Stimulated activated CD8-positive, alpha-beta memory T cell treated with anti-CD3 and anti-CD28 coated beads, Interleukin-15, amount 100 ng/mL, for 4 hours (primary cell): ENCODE measurements at regions not wholly inside any gene's neighbourhood (a gene's known extent, or its start where the extent isn't known, plus 50 kb on each side); places are given as distances from the start of the nearest gene placed in this dataset.

Experiments
- DNase-seq, 2 donors: peaks; one replicate each; pipeline ENCODE4 v3.0.0-alpha.2; 2020; ENCODE audit warnings: low read depth in 2 of 2

DNA sequence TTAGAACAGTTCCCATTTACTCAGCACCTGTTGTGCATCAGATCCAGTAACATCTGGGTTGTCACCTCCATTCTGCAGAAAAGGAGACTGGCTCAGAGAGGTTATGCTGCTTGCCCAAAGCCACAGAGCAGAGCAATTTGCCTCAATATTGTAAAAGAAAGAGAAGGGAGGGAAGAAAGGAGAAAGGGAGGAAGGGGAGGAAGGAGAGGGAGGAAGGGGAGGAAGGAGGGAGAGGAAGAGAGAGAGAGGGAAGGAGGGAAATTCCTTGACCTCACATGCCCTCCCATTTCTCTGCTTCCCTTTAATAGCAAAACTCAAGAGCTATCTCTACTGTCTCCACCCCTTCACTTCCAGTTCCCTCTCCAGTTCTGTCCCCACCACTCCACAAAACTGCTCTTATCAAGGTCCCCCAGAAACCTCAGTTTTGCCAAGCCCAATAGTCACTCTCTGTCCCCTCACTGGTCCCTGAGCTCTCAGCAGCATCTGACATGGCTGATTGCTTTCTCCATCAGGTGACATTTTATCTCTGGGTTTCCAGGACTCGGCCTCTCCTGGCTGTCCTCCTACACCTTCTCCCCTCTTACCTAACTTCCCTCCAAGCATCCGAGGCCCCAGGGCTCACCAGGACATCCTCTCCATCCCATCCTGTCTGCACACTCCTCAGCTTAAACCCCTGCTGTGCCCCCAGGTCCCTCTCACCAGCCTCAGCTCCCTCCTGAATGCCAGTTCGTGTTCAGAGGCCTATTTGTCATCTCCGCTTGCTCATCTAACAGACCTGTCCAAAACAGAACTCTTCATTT lies 104.7 kb upstream of the LINGO1 start:
- DNase-seq = no peak

DNA sequence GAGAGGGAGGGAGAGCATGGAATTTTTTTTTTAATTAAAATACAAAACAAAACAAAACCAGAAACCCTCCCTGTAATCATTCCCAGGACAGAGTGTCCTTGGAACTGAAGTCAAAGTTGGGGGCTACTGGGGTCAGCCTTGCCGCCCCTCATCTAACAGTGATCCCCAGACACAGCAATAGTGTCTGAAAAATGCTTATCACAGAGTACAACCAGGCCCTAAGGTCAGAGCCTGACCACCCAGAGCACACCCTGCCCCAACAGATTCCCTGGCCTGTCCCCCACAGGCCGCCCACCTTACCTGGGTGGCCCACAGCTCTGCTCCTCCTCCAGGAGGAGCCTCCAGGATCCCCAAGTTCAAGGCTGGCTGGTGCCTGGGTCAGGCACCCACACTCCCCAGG lies 101.6 kb upstream of the LINGO1 start:
- DNase-seq = no peak

DNA sequence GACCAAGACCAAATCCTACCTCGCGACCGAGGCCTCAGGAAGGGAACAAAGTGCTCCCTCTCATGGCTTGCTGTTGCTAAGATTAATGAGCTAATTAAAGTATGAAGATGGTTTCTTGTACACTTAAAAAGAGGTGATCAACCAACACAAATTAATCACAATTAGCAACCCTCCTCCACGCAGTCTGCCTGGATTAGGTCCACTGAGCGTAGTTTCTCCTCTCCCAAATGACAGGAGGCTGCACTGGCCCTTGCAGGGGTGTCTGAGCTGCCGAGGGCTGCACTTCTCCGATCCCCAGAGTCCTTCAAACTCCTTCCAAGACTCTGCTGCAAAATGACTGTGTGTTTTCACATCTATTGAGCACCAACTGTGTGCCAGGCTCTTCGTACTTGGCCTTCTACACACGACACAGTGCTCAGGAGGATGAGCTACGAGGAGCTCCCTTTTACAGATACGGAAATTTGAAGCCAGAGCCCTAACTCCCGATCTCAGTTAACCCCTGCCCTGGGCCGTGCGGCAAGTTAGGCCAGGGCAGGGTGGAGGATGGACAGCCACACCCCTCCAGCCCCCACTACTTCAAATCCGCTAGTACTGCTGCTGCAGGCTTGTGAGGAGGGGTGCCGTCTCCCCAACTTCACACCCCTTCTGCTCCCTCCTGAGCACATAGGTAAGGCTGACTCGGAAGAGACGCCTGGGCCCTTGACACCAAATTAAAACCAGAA lies 101.0 kb upstream of the LINGO1 start:
- DNase-seq = no peak

DNA sequence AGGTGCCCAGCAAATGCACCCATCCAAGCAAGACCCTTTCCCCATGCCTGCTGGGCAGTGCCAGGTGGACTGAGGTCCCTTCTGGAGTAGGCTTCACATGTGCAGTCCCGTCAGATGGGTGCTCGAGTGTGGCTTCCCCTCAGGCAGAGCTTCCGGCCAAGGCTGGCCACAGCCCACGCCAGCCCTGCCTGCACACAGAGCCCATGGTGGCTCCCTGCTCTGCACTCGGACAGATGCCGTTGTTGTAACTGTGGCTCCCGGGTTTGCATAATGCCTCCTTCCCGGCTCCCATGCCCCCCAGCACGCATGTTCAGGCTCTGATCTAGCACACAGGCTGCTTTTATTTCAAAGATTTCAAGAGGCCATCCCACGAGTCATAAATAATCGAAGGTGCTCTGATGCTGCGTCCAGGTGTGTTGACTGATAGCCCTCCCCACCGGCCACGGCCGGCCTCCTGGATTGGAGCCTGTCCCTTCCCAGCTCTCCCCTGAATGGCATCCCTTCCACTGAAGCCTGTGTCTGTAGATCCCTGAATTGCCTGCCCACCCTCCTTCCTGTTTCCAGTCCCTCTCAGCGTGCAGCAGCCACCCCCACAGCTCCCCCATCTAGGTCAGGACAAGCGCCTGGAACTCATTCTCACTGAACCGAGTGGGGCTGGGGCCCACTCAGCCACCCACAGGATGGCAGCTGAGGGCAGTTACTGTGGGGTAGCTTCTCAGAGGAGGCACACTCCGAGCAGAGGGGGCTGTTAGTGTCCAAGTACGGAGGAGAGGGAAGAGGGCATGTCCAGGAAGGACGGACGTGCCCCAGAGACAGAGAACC lies 100.0 kb upstream of the LINGO1 start:
- no peak for DNase-seq

DNA sequence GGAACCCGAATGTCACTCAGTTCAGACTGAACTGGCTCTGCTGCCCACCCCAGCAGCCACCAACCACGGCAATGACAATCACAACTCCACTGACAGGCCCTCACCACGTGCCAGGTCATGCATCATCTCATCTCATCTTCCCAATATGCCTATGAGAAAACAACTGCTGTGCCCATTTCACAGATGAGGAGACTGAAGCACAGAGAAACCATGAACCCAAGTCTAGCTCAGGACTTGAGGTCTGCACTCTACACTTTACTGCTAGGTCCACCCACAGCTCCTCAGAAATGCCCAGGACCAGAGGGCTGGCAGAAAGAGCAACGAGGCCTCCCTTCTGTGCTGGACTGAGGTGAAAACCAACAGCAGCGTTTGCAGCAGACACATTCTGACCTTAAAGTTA lies 99.2 kb upstream of the LINGO1 start:
- DNase-seq = no peak

DNA sequence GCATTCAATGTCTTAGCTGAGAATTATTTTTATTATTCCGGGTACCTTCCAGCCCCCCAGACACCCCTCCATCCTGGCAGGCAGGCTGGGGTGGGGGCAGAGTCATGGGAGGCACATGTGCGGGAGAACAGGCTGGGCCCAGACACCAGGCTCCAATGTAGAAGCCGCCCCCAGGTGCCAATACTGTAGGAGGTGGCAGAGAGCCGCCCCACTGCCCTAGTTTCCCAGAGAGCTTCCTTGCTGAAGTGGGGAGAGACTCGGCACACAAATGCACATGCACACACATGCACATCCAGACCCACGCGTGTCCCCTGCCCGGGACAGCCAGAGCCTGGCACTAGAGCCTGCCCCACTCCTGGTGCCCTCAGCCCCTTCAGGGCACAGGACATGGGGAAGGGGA lies 98.4 kb upstream of the LINGO1 start:
- DNase-seq = no peak

DNA sequence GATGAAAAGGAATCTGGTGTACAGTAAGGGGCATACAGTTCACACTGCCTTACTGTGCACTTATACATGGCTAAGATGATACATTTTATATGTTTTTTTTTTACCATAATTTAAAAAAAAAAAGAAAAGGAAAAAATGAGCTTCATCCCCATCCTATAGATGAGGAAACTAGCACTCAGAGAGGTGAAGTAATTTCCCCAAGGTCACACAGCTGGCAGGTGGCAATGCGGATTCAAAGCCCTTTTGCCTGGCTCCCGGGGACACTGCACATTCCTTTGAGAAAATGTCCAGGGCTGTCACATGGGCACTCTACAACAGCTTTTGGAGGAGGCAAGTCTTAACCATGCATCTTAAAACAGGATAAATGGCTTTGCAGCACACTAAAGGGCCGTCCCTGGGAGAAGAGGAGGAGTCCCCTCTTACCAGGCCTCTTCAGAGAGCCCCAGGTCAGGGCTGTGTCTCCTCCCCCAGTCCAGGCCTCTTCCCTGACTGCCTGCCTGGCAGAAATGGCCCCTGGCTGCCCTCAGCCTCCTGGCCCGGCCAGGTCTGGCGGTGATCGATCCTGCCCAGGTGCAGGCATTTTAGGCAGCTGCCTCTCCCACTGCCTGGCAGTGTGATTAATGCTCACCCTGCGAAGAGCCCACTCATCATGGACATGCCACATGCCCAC lies 95.1 kb upstream of the LINGO1 start:
- no peak for DNase-seq

DNA sequence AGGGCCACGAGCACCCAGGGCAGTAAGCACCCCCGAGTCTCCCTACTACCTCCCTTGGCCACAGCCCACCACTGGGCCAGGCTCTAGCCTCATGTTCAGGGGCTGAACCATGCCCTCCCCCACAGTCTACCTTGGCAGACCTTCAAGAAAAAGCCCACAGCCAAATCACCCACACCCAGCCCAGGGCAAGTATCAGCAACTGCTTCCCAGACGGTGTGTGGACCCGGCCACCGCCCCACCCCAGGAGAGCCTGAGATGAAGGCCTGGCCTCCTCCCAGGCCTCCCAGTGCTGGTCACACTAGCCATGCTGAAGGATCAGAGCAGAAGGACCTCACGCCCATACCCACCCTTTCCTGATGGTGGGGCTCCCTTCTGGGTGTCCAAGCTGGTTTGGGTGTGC lies 92.0 kb upstream of the LINGO1 start:
- DNase-seq = no peak

DNA sequence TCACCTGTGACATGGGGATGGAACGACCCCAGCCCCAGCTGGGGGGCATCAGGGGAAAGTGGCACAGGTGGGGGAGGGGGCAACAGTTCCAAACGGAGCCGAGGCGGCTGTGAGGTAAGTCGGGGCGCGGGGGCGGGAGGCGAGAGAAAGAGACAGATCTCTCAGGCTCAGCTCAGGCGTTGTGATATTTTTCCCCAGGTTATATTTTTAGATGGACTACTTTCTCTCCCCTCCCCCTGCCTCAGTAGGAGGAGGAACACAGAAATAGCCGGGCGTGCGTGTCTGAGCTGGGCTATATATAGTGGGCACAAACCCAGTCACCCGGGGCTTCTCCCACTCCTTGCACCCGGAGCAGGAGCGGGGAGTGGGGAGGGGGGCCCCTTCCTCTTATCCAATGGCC lies 91.0 kb upstream of the LINGO1 start:
- no peak for DNase-seq

DNA sequence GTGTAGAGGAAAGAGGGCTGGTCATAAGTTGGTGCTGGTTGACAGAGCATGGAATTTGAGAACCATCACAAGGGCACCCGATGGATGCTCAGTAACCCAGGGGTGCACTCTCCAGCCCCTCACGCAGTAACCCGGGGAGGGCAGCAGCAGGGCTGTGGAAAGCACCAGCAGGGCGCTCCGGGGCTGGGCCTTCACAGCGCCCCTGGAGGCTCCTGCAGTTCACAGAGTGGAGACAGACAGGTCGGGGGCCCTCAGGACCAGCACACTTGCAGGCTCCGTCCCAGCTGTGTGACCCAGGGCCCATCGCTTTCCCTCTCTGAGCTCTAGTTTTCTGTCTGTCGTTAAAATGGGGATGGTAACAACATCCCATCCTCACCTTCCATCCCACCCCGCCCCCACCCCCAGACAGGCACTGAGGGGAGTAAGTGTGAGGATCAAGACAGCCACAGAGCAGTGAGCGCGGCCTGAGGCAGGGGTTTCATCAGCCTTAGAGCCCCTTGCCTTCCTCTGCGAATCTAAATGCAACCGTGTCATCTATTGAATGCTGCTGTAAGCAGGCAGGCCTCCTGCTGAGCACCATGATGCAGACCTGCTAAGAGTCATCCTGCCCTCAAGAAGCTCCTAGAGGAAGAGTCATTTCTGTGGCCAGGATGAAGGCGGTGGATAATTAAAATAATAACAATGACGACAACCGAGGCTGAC lies 90.2 kb upstream of the LINGO1 start:
- no peak for DNase-seq

DNA sequence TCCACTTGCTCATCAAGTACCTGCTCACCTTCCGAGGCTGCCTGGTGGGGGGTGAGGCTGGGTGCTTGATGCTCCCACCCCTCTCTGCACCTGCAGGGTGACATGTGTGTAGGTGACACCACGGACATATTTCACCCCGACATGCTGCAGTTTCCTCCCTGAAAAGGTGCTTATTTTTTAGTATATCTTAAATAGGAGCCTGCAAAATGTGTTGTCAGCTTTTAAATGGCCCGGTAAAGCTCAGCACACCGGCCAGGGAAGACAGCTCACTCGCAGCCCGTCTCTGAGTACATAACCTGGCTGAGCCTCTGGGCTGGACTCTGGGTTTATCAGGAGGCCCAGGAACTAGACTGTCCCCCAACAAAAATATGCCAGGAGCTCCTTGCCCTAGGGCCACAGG lies 89.3 kb upstream of the LINGO1 start:
- no peak for DNase-seq

DNA sequence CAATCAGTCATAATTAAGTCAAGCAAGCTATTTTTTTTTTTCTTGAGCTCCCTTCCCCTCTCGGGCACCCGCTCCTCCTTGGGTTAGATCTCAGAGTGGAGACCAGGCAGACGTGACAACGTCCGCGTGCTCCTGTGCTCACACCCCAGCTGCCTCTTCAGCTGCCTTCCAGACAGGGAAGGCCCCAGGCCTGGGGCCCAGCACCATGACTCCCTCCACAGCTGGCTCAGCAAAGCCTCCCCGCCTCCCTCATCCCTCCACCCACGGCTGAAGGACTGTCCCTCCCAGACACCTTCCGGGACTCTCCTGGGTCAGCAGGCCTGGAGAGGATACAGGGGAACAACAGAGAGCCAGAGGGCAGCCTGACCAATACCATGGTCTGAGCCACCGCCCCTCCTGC lies 87.9 kb upstream of the LINGO1 start:
- DNase-seq = no peak

DNA sequence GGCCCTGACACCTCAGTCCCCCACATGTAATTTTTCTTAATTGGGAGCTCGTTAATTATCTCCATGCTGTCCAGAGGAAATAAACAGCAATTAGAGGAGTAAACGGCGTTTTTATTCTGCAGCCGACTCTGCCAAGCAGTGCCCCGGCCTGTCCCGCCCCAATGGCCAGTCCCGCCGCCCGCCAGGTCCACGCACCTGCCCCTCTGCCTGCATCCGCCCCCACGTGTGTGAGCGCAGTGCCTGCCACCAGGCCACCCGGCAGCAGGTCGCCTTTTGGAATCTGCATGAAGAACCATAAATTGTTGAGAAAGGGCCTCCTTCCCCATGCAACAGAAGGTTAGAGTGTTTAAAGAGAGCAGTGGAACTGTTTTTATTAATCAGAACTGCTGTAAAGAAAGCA lies 87.5 kb upstream of the LINGO1 start:
- DNase-seq = no peak

DNA sequence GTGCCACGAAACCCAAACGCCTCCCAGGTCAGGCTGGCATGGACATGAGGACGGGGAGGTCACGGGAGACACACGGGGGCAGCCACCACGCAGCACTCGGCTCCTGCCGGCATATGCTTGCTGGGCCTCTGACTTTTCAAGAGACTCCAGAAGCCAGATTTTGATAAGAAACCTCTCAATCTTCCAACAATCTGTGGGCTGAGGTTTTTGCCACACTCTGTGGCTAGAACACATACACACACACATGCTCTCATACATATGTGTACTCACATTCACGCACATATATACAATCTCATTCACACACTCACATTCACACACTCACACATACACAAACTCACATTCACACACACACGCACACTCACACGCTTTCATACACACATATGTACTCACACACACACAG lies 86.7 kb upstream of the LINGO1 start:
- DNase-seq = no peak

DNA sequence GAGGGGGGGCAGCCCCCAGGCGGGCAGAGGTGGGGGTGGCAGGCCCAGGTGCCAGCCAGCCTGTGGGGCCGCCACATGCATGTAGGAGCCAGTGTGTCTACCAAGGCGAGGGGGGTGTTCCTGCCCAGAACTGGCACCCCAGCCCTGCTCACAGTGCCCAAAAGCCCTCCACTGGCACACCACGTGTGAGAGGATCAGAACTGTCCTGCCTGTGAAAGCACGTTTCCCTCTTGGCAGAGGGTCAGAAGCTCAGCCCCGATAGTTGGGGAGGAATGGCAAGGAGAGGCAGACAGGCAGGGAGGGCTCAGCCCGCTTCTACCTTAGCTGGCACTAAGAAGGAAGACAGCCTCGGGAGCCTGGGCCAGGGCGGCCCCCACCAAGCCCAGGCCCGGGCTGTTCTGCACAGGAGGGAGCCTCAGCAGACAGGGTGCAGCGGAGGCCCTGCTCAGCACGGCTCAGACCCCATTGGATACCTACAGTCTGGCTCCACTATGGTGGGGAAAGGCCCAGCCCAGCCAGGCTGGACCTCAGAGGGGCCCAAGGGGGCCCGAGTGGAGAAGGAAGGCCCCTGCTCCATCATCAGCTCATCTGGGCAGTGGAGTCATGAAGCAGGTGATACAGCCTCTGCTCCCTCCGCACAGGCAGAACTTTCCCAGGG lies 84.8 kb upstream of the LINGO1 start:
- DNase-seq = no peak

DNA sequence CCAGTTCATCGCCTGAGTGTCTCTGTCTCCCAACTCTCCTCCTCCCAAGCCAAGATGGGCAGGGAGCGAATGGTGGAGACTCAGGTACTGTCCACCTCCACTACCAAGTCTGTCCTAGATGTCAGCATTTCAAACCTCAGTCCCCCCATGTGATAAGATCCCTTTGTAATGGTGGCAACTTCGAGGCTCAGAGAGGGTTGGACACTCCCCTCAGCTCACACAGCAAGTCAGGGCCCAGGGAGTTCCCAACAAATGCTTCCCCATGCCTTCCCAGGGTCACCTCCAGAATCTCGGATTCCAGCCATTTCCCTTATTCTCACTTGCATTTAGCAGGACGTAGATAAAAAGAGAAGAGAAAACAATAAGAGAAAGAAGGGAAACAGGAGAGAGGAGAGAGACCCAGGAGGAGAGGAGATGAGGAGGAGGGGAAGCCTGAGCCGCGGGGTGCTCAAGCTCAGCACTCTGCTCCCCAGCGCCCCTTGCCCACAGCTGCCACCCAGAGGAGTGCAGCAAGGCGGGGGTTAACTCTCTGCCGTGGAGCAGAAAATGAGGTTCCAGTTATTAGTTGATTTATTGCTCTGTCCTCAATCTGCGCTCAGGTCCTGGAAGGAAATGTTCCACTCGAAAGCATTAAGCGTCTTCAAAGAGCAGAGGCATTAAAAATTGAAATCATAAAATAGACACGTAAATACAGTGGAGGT lies 84.1 kb upstream of the LINGO1 start:
- no peak for DNase-seq

DNA sequence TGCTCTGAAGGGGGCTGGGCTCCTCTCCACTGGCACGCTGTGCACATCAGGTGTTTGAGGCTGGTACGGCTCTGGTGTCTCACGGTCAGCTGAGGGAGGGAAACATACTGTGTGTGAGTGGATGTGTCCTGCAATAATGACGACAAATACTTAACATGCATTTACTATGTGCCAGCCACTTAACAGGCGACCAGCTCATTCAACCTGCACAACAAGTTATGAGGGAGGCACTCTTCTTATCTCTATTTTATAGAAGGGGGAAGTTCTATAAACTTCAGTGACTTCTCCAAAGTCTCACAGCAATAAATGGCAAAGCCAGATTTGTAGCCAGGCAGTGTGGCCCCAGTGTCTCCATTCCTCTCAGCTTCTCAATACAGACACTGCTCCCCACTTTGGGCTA lies 83.1 kb upstream of the LINGO1 start:
- no peak for DNase-seq

DNA sequence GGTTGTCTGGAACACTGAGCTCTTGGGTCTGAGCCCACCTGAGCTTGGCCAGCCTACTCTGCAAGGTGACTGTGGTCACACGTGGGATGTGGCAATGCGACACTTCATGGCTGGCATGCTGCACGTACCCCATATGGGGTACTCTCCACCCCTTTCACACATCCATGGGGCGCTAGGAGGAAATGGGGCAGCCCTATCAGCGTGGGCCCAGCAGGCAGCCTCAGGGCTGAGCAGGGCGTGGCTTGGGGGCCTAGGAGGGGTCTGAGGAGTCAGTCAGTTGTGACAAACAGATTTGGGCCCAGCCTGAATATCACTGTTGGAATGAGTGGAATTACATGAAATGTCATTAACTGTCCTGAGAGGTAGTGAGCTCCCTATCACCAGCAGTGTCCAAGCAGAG lies 82.3 kb upstream of the LINGO1 start:
- no peak for DNase-seq

DNA sequence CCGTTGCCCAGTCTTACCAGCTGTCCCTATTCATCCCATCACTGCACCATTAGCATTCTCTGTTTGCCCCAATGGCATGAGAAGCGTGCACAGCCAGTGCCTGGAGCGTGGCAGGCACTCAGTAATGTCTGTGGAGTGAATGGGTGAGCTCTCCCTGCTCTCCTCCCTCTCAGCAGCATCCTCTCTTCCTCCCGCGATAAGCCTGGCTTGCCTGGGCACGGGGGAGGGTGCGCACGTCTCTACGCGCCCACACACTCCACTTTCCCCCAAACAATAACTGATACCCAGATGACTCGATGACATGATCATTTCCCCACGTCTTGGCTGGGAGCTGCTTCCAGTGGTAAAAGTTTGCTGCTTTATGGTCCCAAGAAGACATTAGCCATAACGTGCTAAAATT lies 81.8 kb upstream of the LINGO1 start:
- DNase-seq = no peak

DNA sequence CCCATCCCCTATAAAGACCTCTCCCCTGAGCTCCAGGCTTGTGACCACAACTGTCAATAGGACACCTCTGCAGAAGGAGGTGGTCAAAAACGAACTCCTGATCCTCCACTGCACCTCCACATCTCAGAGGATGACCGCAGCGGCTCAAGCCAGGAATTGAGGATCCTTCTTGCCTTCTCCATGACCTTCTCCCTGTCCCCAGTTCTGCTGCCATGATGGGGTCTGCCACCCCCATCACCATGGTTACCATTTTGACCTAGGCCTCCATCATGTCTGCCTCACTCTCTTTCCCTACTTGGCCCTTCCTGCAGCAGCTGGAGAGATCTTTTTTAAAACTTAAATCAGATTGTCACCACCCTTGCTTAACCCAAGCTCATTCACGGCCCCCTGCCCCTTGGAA lies 81.3 kb upstream of the LINGO1 start:
- no peak for DNase-seq
